Suprapubic skin (tissue), 3 donors: ENCODE measurements at regions not wholly inside any gene's neighbourhood (a gene's known extent, or its start where the extent isn't known, plus 50 kb on each side); places are given as distances from the start of the nearest gene placed in this dataset.

Source experiments
- EP300 ChIP-seq: sonication (generic); formaldehyde crosslinking; IDR thresholded peaks from one replicate; pipeline ENCODE4 v1.6.1; 2017; ENCODE audit warnings: antibody characterized with exemption
- POLR2A ChIP-seq, 2 donors: fragments of 450-650 bp; IDR thresholded peaks; one replicate each; pipeline ENCODE4 v1.6.1; 2017; ENCODE audit warnings: antibody characterized with exemption in 2 of 2, mild to moderate bottlenecking in 2 of 2, moderate library complexity in 2 of 2
- TF ChIP-seq, protein P1 (sequence below), 2 donors: fragments of 200-600 bp in 1 of 2; fragments of 450-650 bp in 1 of 2; sonication (generic) in 1 of 2; IDR thresholded peaks; one replicate each; pipeline ENCODE4 v1.5.1; 2016 to 2019; ENCODE audit warnings: antibody characterized with exemption in 2 of 2, mild to moderate bottlenecking in 1 of 2, moderate library complexity in 1 of 2

DNA sequence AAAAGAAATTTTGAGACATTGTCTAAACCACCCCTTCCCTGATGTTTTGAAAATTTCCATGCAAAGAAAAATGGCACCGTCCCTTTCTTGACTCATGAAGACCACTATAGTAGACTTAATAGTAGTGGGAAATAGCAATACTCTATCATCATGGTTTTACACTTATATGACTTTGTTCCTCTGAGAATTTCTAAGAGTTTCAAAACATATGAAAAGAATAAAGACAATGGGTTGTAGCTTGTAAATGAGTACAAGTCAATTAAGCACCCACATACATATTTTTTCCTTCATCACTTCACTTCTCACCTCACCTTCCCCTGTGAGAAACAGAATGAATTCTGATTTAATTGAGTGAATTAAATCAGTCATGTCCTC is 151.7 kb downstream of the LYPLAL1 start:
- TF ChIP-seq, protein P1, sequence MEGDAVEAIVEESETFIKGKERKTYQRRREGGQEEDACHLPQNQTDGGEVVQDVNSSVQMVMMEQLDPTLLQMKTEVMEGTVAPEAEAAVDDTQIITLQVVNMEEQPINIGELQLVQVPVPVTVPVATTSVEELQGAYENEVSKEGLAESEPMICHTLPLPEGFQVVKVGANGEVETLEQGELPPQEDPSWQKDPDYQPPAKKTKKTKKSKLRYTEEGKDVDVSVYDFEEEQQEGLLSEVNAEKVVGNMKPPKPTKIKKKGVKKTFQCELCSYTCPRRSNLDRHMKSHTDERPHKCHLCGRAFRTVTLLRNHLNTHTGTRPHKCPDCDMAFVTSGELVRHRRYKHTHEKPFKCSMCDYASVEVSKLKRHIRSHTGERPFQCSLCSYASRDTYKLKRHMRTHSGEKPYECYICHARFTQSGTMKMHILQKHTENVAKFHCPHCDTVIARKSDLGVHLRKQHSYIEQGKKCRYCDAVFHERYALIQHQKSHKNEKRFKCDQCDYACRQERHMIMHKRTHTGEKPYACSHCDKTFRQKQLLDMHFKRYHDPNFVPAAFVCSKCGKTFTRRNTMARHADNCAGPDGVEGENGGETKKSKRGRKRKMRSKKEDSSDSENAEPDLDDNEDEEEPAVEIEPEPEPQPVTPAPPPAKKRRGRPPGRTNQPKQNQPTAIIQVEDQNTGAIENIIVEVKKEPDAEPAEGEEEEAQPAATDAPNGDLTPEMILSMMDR (IDR thresholded peaks at IDR 0.05): no peak
- TF ChIP-seq POLR2A (IDR thresholded peaks at IDR 0.05) (no peak), EP300 (no peak)
